Common myeloid progenitor, CD34-positive (primary cell): ENCODE measurements at regions not wholly inside any gene's neighbourhood (a gene's known extent, or its start where the extent isn't known, plus 50 kb on each side); places are given as distances from the start of the nearest gene placed in this dataset.

Experiments used
- CTCF ChIA-PET: fragments of 350-600 bp; sonication (Branson Sonifier 250); formaldehyde crosslinking; loops from one replicate; lab custom pipeline; 2021; ENCODE audit warnings: antibody characterized with exemption; lab: Charles Lee
- POLR2A ChIA-PET: fragments of 350-600 bp; sonication (Branson Sonifier 250); formaldehyde crosslinking; loops from one replicate; lab custom pipeline; 2021; ENCODE audit warnings: antibody characterized with exemption; lab: Charles Lee
- DNase-seq, 3 donors: peaks; one replicate each; pipeline versions ENCODE4 v3.0.0 to v3.0.0-alpha.2; 2013
- H3K27ac ChIP-seq, 2 experiments: 1 replicate in 1 of 2; 2 replicates in 1 of 2; pipeline ENCODE4 v1.7.0; 2013; ENCODE audit warnings: inconsistent platforms in 2 of 2, low read length in 2 of 2, mild to moderate bottlenecking in 2 of 2, low read depth in 1 of 2, moderate library complexity in 1 of 2; ENCODE audit not compliant: severe bottlenecking in 2 of 2, insufficient read depth in 1 of 2, poor library complexity in 1 of 2
- H3K27me3 ChIP-seq, 5 experiments: replicated peaks in 2 of 5; 1 replicate in 3 of 5; 2 replicates in 2 of 5; pipeline versions ENCODE4 v1.6.1 to v1.7.0; 2013; ENCODE audit warnings: low read length in 4 of 5, mild to moderate bottlenecking in 2 of 5, moderate library complexity in 2 of 5, inconsistent platforms in 1 of 5; ENCODE audit not compliant: insufficient read depth in 5 of 5, control insufficient read depth in 4 of 5
- H3K36me3 ChIP-seq, 4 experiments: 1 replicate in 2 of 4; 2 replicates in 2 of 4; pipeline versions ENCODE4 v1.6.1 to v1.7.0; 2013; ENCODE audit warnings: low read length in 3 of 4, control low read depth in 1 of 4, mild to moderate bottlenecking in 1 of 4; ENCODE audit not compliant: control insufficient read depth in 4 of 4, insufficient read depth in 4 of 4
- H3K4me1 ChIP-seq, 4 experiments: 1 replicate in 3 of 4; 2 replicates in 1 of 4; pipeline versions ENCODE4 v1.6.1 to v1.7.1; 2013; ENCODE audit warnings: low read length in 3 of 4, mild to moderate bottlenecking in 3 of 4, control low read depth in 1 of 4, inconsistent platforms in 1 of 4, moderate library complexity in 1 of 4; ENCODE audit not compliant: control insufficient read depth in 4 of 4, insufficient read depth in 4 of 4; ENCODE audit errors: control extremely low read depth in 1 of 4
- H3K4me3 ChIP-seq, 7 experiments: 1 replicate in 4 of 7; 2 replicates in 3 of 7; pipeline versions ENCODE4 v1.5.1 to v1.7.0; 2013; ENCODE audit warnings: mild to moderate bottlenecking in 7 of 7, low read length in 6 of 7, moderate library complexity in 6 of 7, inconsistent platforms in 2 of 7, low read depth in 2 of 7, control low read depth in 1 of 7; ENCODE audit not compliant: insufficient read depth in 4 of 7, control insufficient read depth in 1 of 7; ENCODE audit errors: extremely low read depth in 1 of 7
- H3K9me3 ChIP-seq, 5 experiments: 1 replicate in 4 of 5; 2 replicates in 1 of 5; pipeline versions ENCODE4 v1.6.1 to v1.7.1; 2013; ENCODE audit warnings: low read length in 4 of 5, mild to moderate bottlenecking in 2 of 5, inconsistent platforms in 1 of 5, low read depth in 1 of 5, moderate library complexity in 1 of 5; ENCODE audit not compliant: control insufficient read depth in 4 of 5, insufficient read depth in 2 of 5; ENCODE audit errors: control extremely low read depth in 1 of 5
- WGBS: methylation state at CpG from one replicate; pipeline ENCODE4 v1.1.5; 2013; ENCODE audit not compliant: insufficient coverage; 5-methylcytosine and 5-hydroxymethylcytosine counted together

- POLR2A ChIA-PET, result no interaction called here
Observed at GRCh38 chr18:62450546-62451410, 72.0 kb upstream of the ZCCHC2 start.

GRCh38 chr18:62452280-62452831 lies 70.5 kb upstream of the ZCCHC2 start:
- WGBS, result 88% methylated on average over 5 of the region's 5 CpGs
- Histone ChIP-seq H3K4me1 (peaks cover 9 to 32% (median 22%) of the 10 kb centered on the region in 4 experiments), H3K4me3 (no peak overlapping the region), H3K36me3 (no peaks in the 10 kb centered on the region), H3K27ac (no peak overlapping the region), H3K9me3 (peaks cover 0 to 2% (median 0%) of the 10 kb centered on the region in 5 experiments), H3K27me3 (no peaks in the 10 kb centered on the region)
- ChIA-PET CTCF (interaction anchor here (1.1 kb wide), 1 partner anchor 9 kb away, joined by 3 read pairs; no protein-coding TSS in a partner anchor), POLR2A (no interaction called here)
- peak in 2 of 3 donors; percentile 26 to 32 for DNase-seq

More at GRCh38 chr18:62450546-62451410, 72.0 kb upstream of the ZCCHC2 start:
- Histone ChIP-seq H3K36me3 (no peaks in the 10 kb centered on the region), H3K4me3 (peak overlapping the region in 4 of 7 experiments; percentile 5 to 62 (median 37)), H3K27ac (peak overlapping the region in 1 of 2 experiments; percentile 69), H3K4me1 (peaks cover 9 to 32% (median 22%) of the 10 kb centered on the region in 4 experiments), H3K27me3 (no peaks in the 10 kb centered on the region), H3K9me3 (peaks cover 0 to 2% (median 0%) of the 10 kb centered on the region in 5 experiments)
- CTCF ChIA-PET, result interaction anchor here (0.7 to 2.0 kb wide), 7 partner anchors 9 to 112 kb away, joined by 3 to 16 read pairs (median 3); no protein-coding TSS in a partner anchor
- WGBS, result 0% methylated on average over 13 of the region's 15 CpGs
- DNase-seq, result peak; percentile 90 to 97 (median 96)

DNA sequence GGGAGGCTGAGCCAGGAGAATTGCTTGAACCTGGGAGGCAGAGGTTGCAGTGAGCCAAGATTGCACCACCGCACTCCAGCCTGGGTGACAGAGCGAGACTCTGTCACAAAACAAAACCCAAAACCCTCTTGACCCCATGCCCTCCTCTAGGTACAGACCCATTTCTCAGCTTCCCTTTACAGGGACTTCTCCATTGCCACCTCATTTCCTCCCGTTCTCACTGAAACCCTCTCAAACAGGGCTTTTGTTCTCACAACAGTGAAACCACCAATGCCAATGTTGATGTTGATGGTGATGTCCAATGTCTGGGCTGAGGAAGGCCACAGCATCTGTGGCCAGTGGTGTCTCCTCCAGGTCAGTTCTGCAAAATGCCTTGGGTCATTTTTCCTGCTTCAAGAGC lies 69.0 kb upstream of the ZCCHC2 start:
- POLR2A ChIA-PET, result no interaction called here
- H3K27ac ChIP-seq, result no peak overlapping the region
- H3K4me1 ChIP-seq, result peaks cover 9 to 32% (median 22%) of the 10 kb centered on the region in 4 experiments
- H3K9me3 ChIP-seq, result peaks cover 0 to 2% (median 0%) of the 10 kb centered on the region in 5 experiments
- DNase-seq, result no peak
- no peaks in the 10 kb centered on the region for H3K36me3 ChIP-seq
- no peak overlapping the region for H3K4me3 ChIP-seq
- CTCF ChIA-PET, result interaction anchor here (0.9 kb wide), 1 partner anchor 113 kb away, joined by 3 read pairs; no protein-coding TSS in a partner anchor
- WGBS, result 87% methylated on average over 2 of the region's 3 CpGs
- H3K27me3 ChIP-seq, result no peaks in the 10 kb centered on the region

GRCh38 chr18:62454527-62454926 lies 68.3 kb upstream of the ZCCHC2 start:
- peaks cover 0 to under 1% (median 0%) of the 10 kb centered on the region in 5 experiments for H3K9me3 ChIP-seq
- no peak overlapping the region for H3K27ac ChIP-seq
- WGBS, result 94% methylated on average over 4 of the region's 5 CpGs
- no peaks in the 10 kb centered on the region for H3K27me3 ChIP-seq
- POLR2A ChIA-PET, result no interaction called here
- no peak overlapping the region for H3K4me3 ChIP-seq
- no peaks in the 10 kb centered on the region for H3K36me3 ChIP-seq
- CTCF ChIA-PET, result interaction anchor here (1.2 to 1.5 kb wide), 2 partner anchors 26 to 41 kb away, joined by 3 to 4 read pairs; no protein-coding TSS in a partner anchor
- H3K4me1 ChIP-seq, result peaks cover 9 to 32% (median 22%) of the 10 kb centered on the region in 4 experiments
- DNase-seq, result no peak

GRCh38 chr18:62455222-62455621 lies 67.6 kb upstream of the ZCCHC2 start:
- Histone ChIP-seq H3K36me3 (no peaks in the 10 kb centered on the region), H3K4me1 (peaks cover 9 to 30% (median 20%) of the 10 kb centered on the region in 4 experiments), H3K27ac (no peak overlapping the region), H3K4me3 (no peak overlapping the region), H3K27me3 (no peaks in the 10 kb centered on the region), H3K9me3 (no peaks in the 10 kb centered on the region)
- CTCF ChIA-PET, result interaction anchor here (1.2 to 1.5 kb wide), 2 partner anchors 25 to 42 kb away, joined by 3 to 4 read pairs; no protein-coding TSS in a partner anchor
- no CpG with 5 or more reads among the region's 5 CpGs for WGBS
- DNase-seq, result no peak
- POLR2A ChIA-PET, result no interaction called here

DNA sequence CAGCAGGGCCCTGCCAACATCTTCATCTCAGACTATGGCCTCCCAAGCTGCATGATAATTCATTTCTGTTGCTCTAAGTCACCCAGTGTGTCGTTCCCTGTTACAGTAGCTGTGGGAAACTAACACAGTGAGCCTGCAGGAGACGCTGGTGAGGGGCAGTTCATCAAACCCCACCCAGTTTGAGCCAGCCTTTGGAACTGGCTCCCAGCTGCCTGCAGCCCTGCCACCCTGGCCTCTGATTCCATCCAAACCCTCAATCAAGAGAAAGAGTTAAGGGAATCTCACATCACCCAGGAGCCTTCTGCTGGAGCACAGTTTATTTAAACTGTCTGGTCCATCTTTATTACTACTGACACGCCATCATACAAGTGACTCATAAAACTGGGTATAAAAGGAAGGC lies 64.9 kb upstream of the ZCCHC2 start:
- ChIA-PET CTCF (interaction anchor here (1.3 to 2.1 kb wide), 2 partner anchors 12 to 36 kb away, joined by 3 to 4 read pairs; no protein-coding TSS in a partner anchor), POLR2A (no interaction called here)
- H3K27me3 ChIP-seq, result no peaks in the 10 kb centered on the region
- H3K27ac ChIP-seq, result no peak overlapping the region
- H3K4me3 ChIP-seq, result no peak overlapping the region
- peaks cover 0 to 4% (median 0%) of the 10 kb centered on the region in 4 experiments for H3K4me1 ChIP-seq
- no peak for DNase-seq
- H3K9me3 ChIP-seq, result no peaks in the 10 kb centered on the region
- no peaks in the 10 kb centered on the region for H3K36me3 ChIP-seq
- 100% methylated on average over 2 of the region's 3 CpGs for WGBS
